Fibroblast of lung (primary cell): ENCODE measurements at regions not wholly inside any gene's neighbourhood (a gene's known extent, or its start where the extent isn't known, plus 50 kb on each side); places are given as distances from the start of the nearest gene placed in this dataset.

Experiments used
- CTCF ChIP-seq, 2 donors: IDR thresholded peaks in 1 of 2; conservative IDR thresholded peaks in 1 of 2; 1 replicate in 1 of 2; 2 replicates in 1 of 2; pipeline ENCODE4 v1.5.1; 2011 to 2012; ENCODE audit warnings: low read length in 2 of 2, control low read depth in 1 of 2, inconsistent platforms in 1 of 2, low read depth in 1 of 2, mild to moderate bottlenecking in 1 of 2
- EZH2 ChIP-seq: IDR thresholded peaks from 2 replicates; pipeline ENCODE4 v1.5.1; 2012; ENCODE audit warnings: low read length, control low read depth, mild to moderate bottlenecking; ENCODE audit errors: missing control alignments

GRCh38 chr4:75180790-75181776, 248.2 kb downstream of the PARM1 start:
- TF ChIP-seq CTCF (conservative IDR thresholded peaks at IDR 0.05 in 1 of 2, IDR thresholded peaks at IDR 0.05 in 1 of 2; ENCODE audit: low read depth in 1 of 2, low read length in 2 of 2) (no peak), EZH2 (no peak)
